Trophoblast cell (in vitro differentiated cells and primary cell): ENCODE measurements at regions not wholly inside any gene's neighbourhood (a gene's known extent, or its start where the extent isn't known, plus 50 kb on each side); places are given as distances from the start of the nearest gene placed in this dataset.
"Not testable (repeated sequence)": the region's sequence is repeated elsewhere in the genome, so short reads cannot be mapped to it uniquely, and the experiment has no call there.

Source experiments
- DNase-seq, 2 donors: peaks; one replicate each; pipeline ENCODE4 v3.0.0-alpha.2; 2016
- H2AFZ ChIP-seq: 2 replicates; pipeline ENCODE4 v1.6.1; 2013; ENCODE audit warnings: low read length, moderate library complexity, mild to moderate bottlenecking; ENCODE audit not compliant: insufficient read depth, poor library complexity
- H2AK5ac ChIP-seq: 2 replicates; pipeline ENCODE4 v1.6.1; 2013; ENCODE audit warnings: mild to moderate bottlenecking, low read length
- H2BK120ac ChIP-seq: 2 replicates; pipeline ENCODE4 v1.6.1; 2013; ENCODE audit warnings: low read length, mild to moderate bottlenecking, moderate library complexity; ENCODE audit not compliant: insufficient read depth, poor library complexity
- H2BK12ac ChIP-seq: 2 replicates; pipeline ENCODE4 v1.6.1; 2013; ENCODE audit warnings: mild to moderate bottlenecking, low read length, moderate library complexity
- H2BK5ac ChIP-seq: 2 replicates; pipeline ENCODE4 v1.6.1; 2013; ENCODE audit warnings: low read length, low read depth, moderate library complexity, mild to moderate bottlenecking; ENCODE audit not compliant: poor library complexity
- H3K14ac ChIP-seq: 2 replicates; pipeline ENCODE4 v1.6.1; 2013; ENCODE audit warnings: mild to moderate bottlenecking, low read length
- H3K18ac ChIP-seq: 2 replicates; pipeline ENCODE4 v1.6.1; 2013; ENCODE audit warnings: mild to moderate bottlenecking, low read length
- H3K23ac ChIP-seq: 2 replicates; pipeline ENCODE4 v1.6.1; 2013; ENCODE audit warnings: low read length
- H3K27ac ChIP-seq: 2 replicates; pipeline ENCODE4 v1.5.1; 2013; ENCODE audit warnings: low read depth, mild to moderate bottlenecking, inconsistent platforms, low read length, moderate library complexity
- H3K27me3 ChIP-seq: 2 replicates; pipeline ENCODE4 v1.6.1; 2013; ENCODE audit warnings: inconsistent platforms, mild to moderate bottlenecking, low read length, moderate library complexity; ENCODE audit not compliant: insufficient read depth
- H3K36me3 ChIP-seq, 2 experiments: 1 replicate in 1 of 2; 2 replicates in 1 of 2; pipeline ENCODE4 v1.6.1; 2013; ENCODE audit warnings: low read length in 2 of 2, mild to moderate bottlenecking in 2 of 2, moderate library complexity in 1 of 2; ENCODE audit not compliant: insufficient read depth in 2 of 2, control insufficient read depth in 1 of 2
- H3K4ac ChIP-seq: 2 replicates; pipeline ENCODE4 v1.6.1; 2013; ENCODE audit warnings: low read depth, mild to moderate bottlenecking, low read length, moderate library complexity
- H3K4me1 ChIP-seq, 2 experiments: 1 replicate in 1 of 2; 2 replicates in 1 of 2; pipeline ENCODE4 v1.6.1; 2013; ENCODE audit warnings: low read length in 2 of 2, mild to moderate bottlenecking in 2 of 2, moderate library complexity in 1 of 2; ENCODE audit not compliant: insufficient read depth in 2 of 2, control insufficient read depth in 1 of 2
- H3K4me2 ChIP-seq: 2 replicates; pipeline ENCODE4 v1.6.1; 2013; ENCODE audit warnings: inconsistent platforms, mild to moderate bottlenecking, low read length, moderate library complexity
- H3K4me3 ChIP-seq: 2 replicates; pipeline ENCODE4 v1.5.1; 2013; ENCODE audit warnings: mild to moderate bottlenecking, low read depth, low read length, inconsistent platforms
- H3K79me1 ChIP-seq: one replicate; pipeline ENCODE4 v1.6.1; 2013; ENCODE audit warnings: low read length
- H3K79me2 ChIP-seq: 2 replicates; pipeline ENCODE4 v1.6.1; 2013; ENCODE audit warnings: low read length, mild to moderate bottlenecking; ENCODE audit not compliant: control insufficient read depth, insufficient read depth, poor library complexity
- H3K9ac ChIP-seq: 2 replicates; pipeline ENCODE4 v1.6.1; 2013; ENCODE audit warnings: mild to moderate bottlenecking, low read length
- H3K9me3 ChIP-seq: 2 replicates; pipeline ENCODE4 v1.6.1; 2013; ENCODE audit warnings: low read depth, mild to moderate bottlenecking, control low read depth, inconsistent platforms, low read length; ENCODE audit not compliant: insufficient read depth
- H4K12ac ChIP-seq: 2 replicates; pipeline ENCODE4 v1.6.1; 2013; ENCODE audit warnings: low read depth, mild to moderate bottlenecking, low read length, moderate library complexity
- H4K8ac ChIP-seq: 2 replicates; pipeline ENCODE4 v1.6.1; 2013; ENCODE audit warnings: low read depth, mild to moderate bottlenecking, low read length, moderate library complexity
- H4K91ac ChIP-seq: one replicate; pipeline ENCODE4 v1.6.1; 2013; ENCODE audit warnings: low read depth, mild to moderate bottlenecking, low read length, moderate library complexity
- WGBS: extraction: QIAGEN DNeasy Blood & Tissue Kit; methylation state at CpG from one replicate; pipeline ENCODE4 v1.1.7; 2013; ENCODE audit warnings: missing lambda C conversion rate; ENCODE audit not compliant: insufficient read length, insufficient coverage; ENCODE audit errors: extremely low coverage; 5-methylcytosine and 5-hydroxymethylcytosine counted together

DNA sequence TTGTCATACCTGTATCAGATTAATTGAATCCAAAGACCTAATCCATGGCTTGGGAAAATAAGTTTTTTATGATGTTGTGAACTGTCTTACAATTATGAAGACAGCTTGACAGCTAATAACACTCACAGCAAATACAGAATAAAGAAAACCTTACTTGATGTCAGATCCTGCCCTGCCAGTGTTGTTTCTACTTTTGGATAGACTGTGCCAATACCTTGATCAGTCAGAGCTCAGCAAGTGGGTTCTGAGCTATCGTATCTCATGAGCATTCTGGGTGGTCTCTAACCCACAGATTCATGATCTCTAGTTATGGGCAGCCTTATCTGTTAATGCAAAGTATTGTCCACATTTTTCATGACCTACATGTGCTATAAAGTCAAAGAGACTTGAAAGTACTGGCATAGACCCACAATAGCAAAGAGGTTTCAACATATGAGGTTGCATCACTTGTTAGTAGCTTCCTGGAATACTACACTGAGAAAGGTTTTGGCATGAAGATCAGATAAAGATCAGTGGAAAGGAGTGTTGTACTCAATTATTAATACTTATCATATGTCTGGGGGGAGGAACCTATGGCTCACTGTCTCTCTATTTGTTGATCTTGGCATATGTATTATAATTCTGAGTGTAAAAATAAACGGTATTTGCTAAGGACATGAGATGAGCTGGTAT, 250.7 kb downstream of the UBE2NL start:
- H3K14ac ChIP-seq, H3K18ac ChIP-seq, H3K4ac ChIP-seq, H2BK5ac ChIP-seq, H2BK12ac ChIP-seq, H3K4me2 ChIP-seq, H3K27me3 ChIP-seq, H3K9ac ChIP-seq, H4K91ac ChIP-seq, H3K4me3 ChIP-seq, H3K79me1 ChIP-seq, H3K4me1 ChIP-seq, DNase-seq, H3K36me3 ChIP-seq, H2AK5ac ChIP-seq, H2BK120ac ChIP-seq, H2AFZ ChIP-seq, H3K9me3 ChIP-seq, H4K12ac ChIP-seq, H3K79me2 ChIP-seq, H3K27ac ChIP-seq, H4K8ac ChIP-seq, H3K23ac ChIP-seq: not testable (repeated sequence)
- WGBS, result no CpG with 5 or more reads among the region's 2 CpGs

- H3K14ac ChIP-seq, H3K9ac ChIP-seq, H4K8ac ChIP-seq, H3K18ac ChIP-seq, H3K36me3 ChIP-seq, H2AK5ac ChIP-seq, H3K23ac ChIP-seq, H3K4me1 ChIP-seq, H2AFZ ChIP-seq, H3K4me2 ChIP-seq, H4K12ac ChIP-seq, H3K79me1 ChIP-seq, H2BK120ac ChIP-seq, H3K27ac ChIP-seq, H3K79me2 ChIP-seq, H3K4me3 ChIP-seq, H3K4ac ChIP-seq, H2BK12ac ChIP-seq, H2BK5ac ChIP-seq, H4K91ac ChIP-seq, H3K9me3 ChIP-seq, H3K27me3 ChIP-seq, DNase-seq: not testable (repeated sequence)
- WGBS, result no CpG with 5 or more reads among the region's 5 CpGs
These were observed 270.6 kb downstream of the UBE2NL start for GRCh38 chrX:144154474-144154873.

DNA sequence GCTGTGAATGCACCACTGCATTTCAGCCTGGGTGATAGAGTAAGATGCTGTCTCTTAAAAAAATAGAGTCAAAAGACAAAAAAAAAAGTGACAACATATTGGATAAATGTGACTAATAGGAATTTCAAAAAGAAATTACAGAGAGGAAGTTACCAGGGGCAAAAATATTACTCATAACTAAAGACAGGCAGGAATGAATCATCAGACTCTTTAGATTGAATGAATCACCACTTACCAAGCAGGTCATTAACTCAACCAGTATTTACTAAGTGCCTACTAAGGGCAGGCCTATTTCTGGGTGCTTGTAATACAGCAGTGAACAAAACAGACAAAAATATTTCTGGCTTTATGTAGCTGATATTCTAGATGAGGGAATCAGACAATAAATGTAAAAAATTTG, 301.3 kb downstream of the UBE2NL start:
- not testable (repeated sequence) for H2BK12ac ChIP-seq, H4K91ac ChIP-seq, H4K12ac ChIP-seq, H3K36me3 ChIP-seq, H3K79me2 ChIP-seq, H3K9ac ChIP-seq, H2BK5ac ChIP-seq, H3K4ac ChIP-seq, H3K27me3 ChIP-seq, H3K4me2 ChIP-seq, H3K79me1 ChIP-seq, H3K9me3 ChIP-seq, H3K23ac ChIP-seq, H3K4me1 ChIP-seq, H3K18ac ChIP-seq, DNase-seq, H2AK5ac ChIP-seq, H3K4me3 ChIP-seq, H3K27ac ChIP-seq, H4K8ac ChIP-seq, H3K14ac ChIP-seq, H2AFZ ChIP-seq, H2BK120ac ChIP-seq

DNA sequence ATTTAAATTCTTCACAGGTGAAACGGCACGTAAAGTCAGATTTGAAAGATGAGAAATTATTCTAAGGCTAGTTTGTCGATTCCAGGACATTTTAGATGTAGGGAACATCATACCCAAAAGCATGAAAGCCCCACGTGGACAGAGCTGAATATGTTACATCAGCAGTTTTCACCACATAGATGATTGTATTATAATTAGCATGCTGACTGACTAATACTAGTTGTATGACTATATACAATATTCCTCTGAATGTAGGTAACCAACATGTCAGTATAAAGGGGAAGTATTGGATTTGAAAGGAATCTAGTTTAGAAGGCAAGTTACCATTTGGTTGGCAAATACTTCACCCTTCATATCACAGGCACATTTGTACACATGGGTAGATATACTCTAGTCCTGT, 304.6 kb downstream of the UBE2NL start:
- not testable (repeated sequence) for H3K4me2 ChIP-seq, H2AK5ac ChIP-seq, H3K9me3 ChIP-seq, H4K91ac ChIP-seq, H2AFZ ChIP-seq, H3K27me3 ChIP-seq, H3K36me3 ChIP-seq, H2BK120ac ChIP-seq, H3K4me1 ChIP-seq, H4K8ac ChIP-seq, H2BK12ac ChIP-seq, H3K23ac ChIP-seq, H3K14ac ChIP-seq, H3K4ac ChIP-seq, H3K4me3 ChIP-seq, H4K12ac ChIP-seq, DNase-seq, H2BK5ac ChIP-seq, H3K9ac ChIP-seq, H3K18ac ChIP-seq, H3K79me1 ChIP-seq, H3K27ac ChIP-seq, H3K79me2 ChIP-seq
- no CpG with 5 or more reads among the region's 4 CpGs for WGBS
